GM21529 (cell line): ENCODE measurements at regions not wholly inside any gene's neighbourhood (a gene's known extent, or its start where the extent isn't known, plus 50 kb on each side); places are given as distances from the start of the nearest gene placed in this dataset.

Experiments
- ATAC-seq: cut with Tn5 transposase; IDR thresholded peaks from one replicate; pipeline ENCODE4 v1.9.1; 2021; ENCODE audit not compliant: unreplicated experiment

DNA sequence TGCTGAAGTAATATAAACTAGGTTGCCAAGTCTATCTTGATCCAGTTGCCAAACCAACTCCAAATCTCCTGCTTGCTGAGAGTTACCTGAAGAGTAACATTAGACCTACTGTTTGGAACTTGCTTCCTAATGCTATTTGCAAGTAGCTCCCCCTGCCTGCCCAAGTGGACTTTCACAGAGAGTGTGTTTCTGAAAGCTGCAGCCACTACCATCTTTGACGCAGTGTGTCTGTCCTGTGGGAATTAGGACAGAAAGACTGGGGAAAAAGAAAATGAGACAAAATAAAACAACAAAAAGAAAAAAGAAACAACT, 195.0 kb upstream of the HS3ST1 start:
- no peak for ATAC-seq

DNA sequence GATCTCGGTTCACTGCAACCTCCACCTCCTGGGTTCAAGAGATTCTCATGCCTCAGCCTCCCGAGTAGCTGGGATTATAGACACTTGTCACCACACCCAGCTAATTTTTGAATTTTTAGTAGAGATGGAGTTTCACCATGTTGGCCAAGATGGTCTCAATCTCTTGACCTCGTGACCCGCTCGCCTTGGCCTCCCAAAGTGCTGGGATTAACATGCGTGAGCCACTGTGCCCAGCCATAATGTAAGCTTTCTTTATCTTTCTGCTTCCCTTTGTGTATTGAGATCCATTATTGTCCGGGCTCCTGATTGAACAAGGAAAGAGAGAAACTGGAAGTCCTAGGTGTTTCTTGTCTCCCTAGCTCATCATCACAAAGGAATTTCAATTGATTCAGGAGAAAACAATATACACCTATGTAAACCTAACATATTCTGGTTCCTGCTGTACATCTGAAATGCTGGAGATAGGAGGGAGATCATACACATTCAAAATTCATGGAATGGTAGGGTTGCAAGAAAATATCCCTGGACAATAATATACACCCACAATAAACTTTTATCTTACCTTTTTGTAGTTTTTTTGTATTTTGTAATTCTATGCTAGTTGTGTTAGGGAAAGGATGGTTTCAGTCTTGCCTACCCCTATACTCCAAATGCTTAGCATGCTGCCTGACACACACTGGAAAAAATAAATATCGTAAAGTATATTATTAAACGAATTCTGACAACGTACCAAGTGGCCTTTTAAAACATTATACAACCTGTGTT, 194.4 kb upstream of the HS3ST1 start:
- ATAC-seq = no peak

DNA sequence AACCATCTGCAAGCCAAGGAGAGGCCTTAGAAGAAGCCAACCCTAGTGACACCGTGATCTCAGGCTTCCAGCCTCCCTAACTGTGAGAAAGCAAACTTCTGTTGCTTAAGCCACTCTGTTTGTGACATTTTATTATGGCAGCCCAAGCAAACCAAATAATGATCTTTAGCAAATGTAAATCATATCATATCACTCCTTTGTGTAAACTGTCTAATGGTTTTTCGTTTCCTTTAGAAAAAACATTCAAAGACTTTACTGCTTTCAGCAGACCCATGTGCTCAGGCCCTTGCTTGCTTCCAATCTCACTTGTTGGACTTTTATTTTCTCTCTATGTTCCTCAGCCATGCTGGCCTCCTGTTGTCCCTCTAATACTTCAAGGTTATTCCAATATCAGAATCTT, 192.2 kb upstream of the HS3ST1 start:
- no peak for ATAC-seq

DNA sequence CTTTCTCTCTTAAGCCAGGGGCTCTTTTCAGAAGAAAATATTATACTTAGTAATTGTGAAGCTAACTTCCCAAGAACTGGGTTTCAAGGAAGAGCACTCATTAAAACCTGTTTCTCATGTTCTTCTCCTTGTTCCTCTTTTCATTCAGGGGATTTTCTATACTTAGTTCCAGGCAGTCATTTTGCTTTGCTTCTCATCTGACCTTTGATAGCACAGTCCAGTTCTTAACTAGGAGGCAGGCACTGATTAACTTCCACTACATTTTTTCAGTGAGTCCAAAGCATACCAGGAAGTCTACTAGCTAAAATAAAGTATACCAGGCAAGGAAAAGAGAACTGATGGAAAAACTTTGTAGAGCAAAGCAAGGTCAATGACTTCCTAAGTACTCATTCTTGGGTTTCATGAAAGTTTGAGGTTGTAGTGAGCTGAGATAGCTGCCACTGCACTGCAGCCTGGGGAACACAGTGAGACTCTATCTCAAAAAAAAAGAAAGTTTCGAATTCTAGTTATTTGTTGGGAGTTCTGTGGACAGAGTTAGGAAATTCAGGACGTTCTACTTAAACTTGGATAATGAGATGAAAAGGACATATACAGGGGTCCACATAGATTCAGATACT, 190.1 kb upstream of the HS3ST1 start:
- ATAC-seq = no peak

DNA sequence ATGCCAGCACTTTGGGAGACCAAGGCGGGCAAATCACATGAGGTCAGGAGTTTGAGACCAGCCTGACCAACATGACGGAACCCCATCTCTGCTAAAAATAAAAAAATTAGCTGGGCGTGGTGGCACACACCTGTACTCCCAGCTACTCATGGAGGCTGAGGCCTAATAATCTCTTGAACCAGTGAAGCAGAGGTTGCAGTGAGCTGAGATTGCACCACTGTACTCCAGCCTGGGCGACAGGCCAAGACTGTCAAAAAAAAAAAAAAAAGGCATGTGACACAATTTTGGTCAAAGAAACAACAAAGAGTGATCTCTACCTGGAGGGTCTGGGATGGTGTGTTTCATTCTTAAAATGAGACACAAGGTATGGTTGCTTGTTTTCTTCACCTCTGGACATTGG, 188.2 kb upstream of the HS3ST1 start:
- ATAC-seq = no peak

DNA sequence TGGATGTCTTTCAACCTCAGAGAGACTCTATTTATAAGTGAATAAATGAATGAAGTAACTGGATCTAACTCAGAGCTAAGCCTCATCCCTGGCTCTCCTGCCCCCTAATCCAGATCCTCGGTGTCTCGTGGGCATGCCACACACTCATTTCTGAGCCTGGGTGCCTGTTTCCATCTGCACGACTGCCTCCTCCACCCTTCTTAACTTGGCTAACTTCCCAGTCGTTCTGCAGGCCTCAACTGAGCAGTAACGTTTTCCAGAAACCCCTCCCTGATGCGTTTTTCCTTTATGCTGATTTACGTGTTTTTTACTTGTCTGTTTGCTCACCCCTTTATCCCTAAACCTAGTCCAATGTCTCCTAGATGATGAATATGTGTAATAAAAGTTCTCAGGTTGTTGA, 186.9 kb upstream of the HS3ST1 start:
- no peak for ATAC-seq

DNA sequence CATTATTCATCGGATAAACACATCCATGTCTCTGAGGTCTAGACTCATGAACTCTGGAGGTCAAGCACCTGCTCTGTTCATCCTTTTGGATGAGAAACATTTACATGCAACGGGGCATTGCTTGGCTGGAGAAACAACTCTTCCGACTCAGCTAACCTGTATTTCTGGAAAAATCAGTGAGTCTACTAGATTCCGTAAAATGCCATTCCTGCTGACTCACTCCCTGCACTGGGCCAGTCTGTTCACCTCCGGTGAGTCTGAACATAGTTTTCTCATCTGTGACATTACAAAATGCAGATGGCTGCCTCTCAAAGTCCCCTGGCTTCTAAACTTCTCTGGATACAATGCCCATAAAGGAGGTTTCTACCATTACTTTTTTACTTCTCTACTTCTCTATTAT, 185.7 kb upstream of the HS3ST1 start:
- ATAC-seq = no peak

DNA sequence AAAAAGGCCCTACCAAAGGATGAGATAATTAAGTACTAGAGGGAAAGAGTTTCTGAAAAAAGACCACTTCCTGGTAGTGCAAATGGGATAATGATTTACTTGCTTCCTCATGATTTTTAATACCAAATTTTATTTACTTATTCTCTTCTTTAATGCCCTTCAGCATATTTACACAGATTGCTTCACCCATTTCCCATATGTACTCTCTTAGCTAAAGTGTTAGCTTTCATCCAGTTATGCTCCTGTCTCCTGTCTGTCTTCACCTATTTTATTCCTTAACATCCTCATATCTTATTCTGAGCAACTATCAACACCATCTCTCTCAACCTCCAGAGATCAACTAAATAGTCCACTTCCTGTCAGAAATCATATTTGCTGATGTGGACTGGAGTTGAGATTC, 183.2 kb upstream of the HS3ST1 start:
- ATAC-seq = no peak

DNA sequence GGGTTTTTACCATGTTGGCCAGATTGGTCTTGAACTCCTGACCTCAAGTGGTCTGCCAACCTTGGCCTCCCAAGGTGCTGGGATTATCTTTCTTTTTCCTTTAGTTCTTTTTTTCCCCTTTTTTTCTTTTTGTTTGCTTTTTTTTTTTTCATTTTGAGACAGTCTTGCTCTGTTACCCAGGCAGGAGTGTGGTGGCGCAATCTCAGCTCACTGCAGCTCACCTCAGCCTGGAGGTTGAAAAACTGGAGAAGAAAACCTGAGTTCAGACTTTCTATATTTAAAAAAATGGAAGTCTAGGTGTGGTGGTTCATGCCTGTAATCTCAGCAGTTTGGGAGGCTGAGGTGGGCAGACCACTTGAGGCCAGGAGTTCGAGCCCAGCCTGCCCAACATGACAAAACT, 181.1 kb upstream of the HS3ST1 start:
- ATAC-seq = no peak

DNA sequence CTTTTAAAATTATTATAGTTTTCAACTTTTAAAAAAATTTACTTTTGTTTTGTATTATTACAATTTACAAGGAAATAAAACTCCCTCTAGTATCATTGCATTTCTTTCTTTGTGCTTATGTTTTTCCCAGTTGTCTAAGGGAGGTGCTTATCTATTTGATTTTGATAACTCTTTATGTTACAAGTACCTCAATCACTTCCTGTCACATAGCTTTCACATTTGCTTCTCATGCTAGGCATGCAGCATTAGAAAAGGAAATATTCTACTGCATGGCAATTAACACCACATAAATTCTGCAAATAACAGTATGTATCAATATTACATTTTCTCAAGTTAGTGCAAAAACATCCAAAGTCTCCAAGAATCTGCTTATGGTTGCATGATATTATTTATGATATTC, 180.3 kb upstream of the HS3ST1 start:
- ATAC-seq = no peak

DNA sequence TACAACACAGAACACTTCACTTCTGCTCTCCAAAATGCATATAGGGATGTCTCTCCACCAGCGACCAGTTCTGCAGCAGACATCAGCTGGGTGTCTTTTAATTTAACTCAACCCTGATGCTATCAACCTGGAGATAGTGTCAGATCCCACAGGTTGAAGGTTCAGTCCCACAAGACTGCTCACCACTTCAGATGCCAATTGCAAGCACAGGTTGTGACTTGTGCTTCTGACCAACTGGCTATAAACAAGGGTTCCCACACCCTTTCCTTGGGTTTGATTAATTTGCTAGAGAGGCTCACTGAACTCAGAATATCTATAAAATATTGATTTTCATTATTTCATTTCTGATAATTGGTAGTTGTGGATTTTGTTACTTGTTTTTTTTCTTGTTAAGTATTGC, 177.4 kb upstream of the HS3ST1 start:
- ATAC-seq = no peak

DNA sequence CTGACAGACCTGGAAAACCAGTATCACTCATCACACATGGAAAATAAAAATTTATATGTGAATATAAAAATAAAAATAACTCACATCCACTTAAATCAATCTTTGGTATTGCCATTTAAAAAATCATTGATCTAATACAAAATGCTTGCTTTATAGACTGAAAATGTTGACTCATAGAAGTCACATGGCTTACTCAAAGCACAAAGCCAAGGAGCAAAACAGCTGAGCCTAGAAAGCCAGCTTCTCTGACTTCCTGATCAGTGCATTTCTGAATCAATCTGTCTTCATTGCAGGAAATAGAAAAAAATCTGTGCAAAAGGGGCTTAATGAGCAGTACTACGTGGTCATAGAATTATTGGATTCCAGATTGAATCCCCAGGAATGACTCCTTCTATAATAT, 176.9 kb upstream of the HS3ST1 start:
- ATAC-seq = no peak

DNA sequence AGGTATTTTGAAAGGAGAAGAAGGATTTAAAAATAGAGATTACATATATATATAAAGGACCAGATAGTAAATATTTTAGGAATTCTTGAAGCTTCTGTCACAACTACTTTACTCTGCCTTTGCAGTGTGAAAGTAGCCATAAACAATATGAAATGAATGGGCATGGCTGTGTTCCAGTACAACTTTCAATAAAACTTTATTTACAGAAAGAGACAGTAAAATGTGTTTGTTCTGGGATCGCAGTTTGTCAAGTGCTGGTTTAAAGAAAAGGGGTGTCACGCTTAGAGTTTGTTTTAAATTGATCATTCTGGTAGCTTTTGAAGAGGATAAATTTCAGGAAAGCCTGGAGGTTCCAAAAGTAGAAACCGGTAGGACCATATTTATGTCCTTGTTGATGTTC, 176.1 kb upstream of the HS3ST1 start:
- ATAC-seq = no peak

DNA sequence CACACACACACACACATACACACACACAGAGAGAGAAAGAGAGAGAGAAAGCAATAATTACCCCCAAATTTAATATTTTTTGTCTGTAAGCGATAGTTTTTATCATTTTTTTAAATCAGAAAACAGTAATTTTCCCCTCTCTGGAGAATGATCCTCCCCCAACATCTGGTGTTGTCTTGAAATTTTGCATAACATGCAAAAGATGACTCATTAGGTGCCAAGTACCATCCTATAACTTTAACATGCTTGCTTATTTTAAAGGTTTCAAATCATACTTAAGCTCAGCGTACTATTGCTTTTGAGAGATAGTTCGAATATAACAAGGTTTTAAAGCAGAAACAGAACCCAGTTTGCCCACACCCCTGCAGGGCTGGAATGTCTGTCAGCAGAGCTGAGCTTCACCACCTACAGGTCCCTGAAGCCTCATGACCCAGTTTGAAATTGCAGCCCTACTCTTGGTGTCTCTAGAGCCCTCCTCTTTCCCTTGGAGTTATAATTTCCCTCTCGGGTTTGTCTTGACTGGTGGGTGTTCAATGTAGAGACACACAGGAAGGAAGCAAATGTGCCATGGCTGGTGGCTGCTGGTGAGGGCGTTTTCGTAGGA, 175.0 kb upstream of the HS3ST1 start:
- ATAC-seq = no peak

DNA sequence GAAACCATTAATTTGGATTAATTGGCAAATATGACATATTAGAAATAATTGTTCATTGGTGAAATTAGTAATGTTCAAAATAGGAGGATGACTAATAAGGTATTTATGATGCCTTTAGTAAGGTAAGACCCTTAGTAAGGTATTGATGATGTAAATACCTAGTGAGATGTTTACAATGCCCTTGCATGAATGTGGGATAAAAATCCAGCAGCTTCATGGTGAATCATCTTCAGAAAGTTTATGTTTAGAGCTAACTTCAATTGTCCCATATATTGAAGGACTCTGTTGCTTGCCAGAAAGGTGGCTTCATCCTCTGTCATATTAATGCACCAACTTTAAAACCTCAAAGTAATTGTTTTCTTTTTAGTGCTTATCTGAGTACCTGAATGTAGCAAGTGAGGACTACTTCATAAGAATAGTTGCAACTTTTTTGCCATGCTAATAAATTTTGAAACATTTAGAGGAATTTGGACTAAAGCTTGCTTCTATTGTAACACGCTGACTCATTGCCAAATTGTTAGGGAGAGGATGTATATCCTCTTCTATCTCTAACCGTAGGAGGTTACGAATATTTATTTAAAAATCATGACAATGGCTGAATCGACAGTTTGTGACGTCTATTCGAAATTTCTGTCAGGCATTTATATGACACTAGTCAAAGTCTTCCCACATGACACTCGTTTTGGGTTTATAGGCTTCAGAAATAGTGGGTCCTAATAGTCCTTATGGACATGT, 174.1 kb upstream of the HS3ST1 start:
- no peak for ATAC-seq

DNA sequence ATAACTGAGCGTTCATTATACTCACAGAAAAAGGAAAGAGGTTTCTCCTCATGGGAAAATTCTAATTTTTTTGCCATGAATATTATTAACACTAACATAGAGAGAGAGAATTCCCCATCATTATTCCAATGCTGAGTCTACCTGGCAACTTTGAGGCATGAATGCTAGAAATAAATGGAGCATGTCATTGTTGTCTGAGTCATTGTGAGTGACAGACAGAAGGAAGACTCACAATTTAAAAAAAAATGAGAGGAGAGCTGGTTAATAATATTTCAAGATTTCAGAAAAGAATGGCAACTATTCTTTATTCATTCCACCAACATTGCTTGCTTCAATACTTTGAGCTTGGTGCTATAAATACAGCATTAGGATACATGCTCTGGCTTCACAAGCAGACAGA, 170.4 kb upstream of the HS3ST1 start:
- no peak for ATAC-seq

DNA sequence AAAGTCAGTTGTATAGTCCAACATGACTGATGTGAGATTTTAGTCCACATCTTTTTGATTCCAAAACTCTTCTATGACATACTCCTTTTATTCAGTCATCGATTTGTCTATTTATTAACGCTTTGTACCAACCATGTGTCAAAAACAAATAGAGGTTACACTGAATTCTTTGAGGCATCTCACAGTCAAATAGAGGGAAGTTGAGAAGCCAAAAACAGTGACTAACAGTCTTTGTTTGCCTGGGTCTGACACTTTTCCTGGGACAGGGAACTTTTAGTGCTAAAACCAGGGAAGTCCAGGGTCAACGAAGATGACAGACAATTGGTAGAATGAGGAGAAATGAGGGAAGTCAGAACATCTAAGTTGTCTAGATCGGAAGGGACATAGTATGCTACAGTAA, 169.9 kb upstream of the HS3ST1 start:
- ATAC-seq = no peak

DNA sequence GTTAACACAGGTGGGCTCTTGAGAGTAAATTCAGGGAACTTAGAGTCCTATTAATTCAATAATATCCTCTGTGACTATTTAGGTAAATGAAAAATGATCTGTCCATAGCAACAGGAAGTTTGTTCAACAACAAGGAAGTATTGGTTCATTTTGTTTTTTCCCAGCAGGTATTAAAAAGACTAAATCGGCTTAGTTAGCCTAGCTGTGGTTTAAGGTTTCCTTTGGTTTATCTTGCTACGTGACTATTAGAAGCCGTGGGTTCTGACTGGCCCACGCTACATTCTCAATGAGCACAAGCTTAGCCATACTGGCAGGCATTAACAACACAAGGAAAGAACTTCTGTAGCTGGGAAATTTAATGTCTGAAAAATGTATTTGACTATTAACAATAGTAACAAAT, 168.8 kb upstream of the HS3ST1 start:
- no peak for ATAC-seq

DNA sequence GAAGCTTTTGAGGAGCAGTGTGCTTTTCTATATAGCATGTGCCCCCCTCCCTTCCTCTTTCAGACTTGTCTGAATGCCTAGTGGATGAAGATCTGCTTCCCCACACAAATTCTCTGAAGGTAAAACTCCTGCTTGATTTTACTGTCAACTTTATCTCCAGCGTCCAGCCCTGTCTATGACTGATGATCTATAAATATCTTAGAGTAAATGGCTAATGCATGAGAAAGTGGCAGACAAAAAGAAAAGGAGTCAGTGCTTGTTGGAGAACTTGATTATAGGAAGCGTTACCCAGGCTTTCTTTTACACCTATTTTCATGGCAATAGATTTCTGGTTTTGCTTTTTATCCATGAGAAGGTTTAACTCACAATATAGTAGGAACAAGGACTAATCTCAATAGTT, 168.3 kb upstream of the HS3ST1 start:
- ATAC-seq = no peak

DNA sequence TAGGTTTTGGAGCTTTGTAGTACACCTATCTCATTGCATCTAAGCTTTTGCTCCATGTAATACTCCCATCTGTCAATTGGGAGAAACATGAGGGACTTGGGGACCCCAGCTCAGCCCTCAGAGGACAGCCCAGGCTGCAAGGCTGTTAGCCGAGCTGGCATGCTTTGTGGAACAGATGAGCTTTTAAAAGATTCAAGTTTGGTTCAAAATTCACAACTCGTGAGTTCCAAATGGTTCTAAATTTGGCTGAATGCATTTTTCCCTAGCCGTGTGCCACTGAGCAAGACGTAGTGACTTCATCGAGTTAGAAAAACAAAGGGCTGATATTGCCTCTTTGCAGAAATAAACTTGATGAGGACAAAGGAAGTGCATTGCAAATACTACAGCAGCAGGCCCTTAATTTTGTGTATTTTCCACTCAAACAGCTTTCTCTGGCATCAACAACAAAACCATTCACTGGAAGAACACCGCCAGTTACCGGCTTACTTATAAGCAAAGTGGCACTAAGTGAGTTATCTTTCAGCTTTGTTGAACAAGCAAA, 165.0 kb upstream of the HS3ST1 start:
- ATAC-seq = no peak

DNA sequence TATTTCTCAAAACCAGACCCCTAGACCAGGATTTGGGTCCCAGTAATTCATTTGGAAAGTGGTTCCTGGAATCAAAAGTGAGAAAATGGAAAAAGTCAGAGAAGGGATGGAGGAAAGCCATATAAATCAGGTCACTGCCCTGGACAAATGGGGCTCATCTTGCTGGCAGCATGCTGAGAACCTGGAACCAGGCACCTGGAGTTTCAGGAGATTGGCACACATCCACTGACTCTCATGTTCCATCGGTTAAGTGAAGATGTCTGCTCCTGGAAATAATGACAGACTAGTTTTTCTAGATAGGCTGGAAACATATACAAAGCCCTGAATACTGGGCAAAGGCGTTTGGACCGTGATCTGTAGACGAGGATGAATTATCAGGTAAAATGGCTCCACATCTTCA, 163.6 kb upstream of the HS3ST1 start:
- no peak for ATAC-seq

DNA sequence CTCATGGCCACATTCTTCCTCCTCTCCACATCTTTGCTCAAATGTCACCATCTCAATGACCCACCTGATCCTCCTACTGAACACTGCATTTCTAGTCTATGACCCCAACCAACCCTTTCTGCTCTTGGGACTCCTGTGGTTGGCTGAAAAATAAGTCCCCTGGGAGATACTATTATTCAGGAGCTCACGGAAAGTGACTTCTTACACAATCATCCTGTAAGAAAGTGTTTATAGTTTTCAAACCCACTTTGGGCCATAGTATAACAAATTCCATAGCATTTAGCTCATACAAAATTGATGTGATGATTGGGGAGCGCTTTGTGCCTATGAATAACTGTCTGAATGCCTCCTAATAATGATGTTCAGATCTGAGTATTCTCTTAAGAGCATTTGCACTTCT, 161.4 kb upstream of the HS3ST1 start:
- ATAC-seq = no peak
